GM12878 (cell line): ENCODE measurements at regions not wholly inside any gene's neighbourhood (a gene's known extent, or its start where the extent isn't known, plus 50 kb on each side); places are given as distances from the start of the nearest gene placed in this dataset.

Experiments
- FOXK2 ChIP-seq: fragments of 450-650 bp; IDR thresholded peaks from 2 replicates; pipeline ENCODE4 v1.6.1; 2017; ENCODE audit warnings: mild to moderate bottlenecking, moderate library complexity
- NR2C1 ChIP-seq: fragments of 450-650 bp; IDR thresholded peaks from 2 replicates; pipeline ENCODE4 v1.6.1; 2017; ENCODE audit warnings: antibody characterized with exemption, mild to moderate bottlenecking, moderate library complexity
- RELA ChIP-seq: fragments of 450-650 bp; IDR thresholded peaks from 2 replicates; pipeline ENCODE4 v1.8.0; 2014; ENCODE audit warnings: borderline replicate concordance; ENCODE audit not compliant: partially characterized antibody
- SRF ChIP-seq, 2 experiments: IDR thresholded peaks; 2 replicates each; pipeline ENCODE4 v1.6.1; 2011; ENCODE audit warnings: low read depth in 2 of 2, low read length in 2 of 2, mild to moderate bottlenecking in 1 of 2, moderate library complexity in 1 of 2
- TF ChIP-seq, protein P1 (sequence below): fragments of 450-650 bp; IDR thresholded peaks from 2 replicates; pipeline ENCODE4 v1.6.1; 2017; ENCODE audit warnings: mild to moderate bottlenecking, moderate library complexity
- TF ChIP-seq, protein P2 (sequence below): fragments of 450-650 bp; formaldehyde crosslinking; IDR thresholded peaks from 2 replicates; pipeline ENCODE4 v1.4.0; 2022; ENCODE audit warnings: mild to moderate bottlenecking, moderate library complexity

DNA sequence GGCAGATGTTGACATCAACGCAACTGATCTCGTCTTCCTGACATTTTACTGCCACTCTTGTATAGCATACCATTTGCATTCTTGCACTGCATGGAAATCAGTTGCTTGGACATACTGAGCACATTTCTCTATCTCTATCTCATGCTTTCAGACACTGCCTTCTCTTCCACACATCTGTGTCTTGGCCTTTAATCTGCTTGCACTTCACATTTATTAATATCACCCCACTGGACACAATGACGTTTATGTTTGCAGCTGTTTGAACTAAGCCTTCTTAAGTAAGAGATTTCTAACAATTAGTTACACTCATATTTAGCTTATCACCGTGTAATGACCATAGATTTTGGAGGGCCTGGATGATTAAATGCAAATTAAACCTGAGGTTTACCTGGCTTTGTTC is 229.8 kb upstream of the CDH19 start (continued):
- TF ChIP-seq, protein P1, sequence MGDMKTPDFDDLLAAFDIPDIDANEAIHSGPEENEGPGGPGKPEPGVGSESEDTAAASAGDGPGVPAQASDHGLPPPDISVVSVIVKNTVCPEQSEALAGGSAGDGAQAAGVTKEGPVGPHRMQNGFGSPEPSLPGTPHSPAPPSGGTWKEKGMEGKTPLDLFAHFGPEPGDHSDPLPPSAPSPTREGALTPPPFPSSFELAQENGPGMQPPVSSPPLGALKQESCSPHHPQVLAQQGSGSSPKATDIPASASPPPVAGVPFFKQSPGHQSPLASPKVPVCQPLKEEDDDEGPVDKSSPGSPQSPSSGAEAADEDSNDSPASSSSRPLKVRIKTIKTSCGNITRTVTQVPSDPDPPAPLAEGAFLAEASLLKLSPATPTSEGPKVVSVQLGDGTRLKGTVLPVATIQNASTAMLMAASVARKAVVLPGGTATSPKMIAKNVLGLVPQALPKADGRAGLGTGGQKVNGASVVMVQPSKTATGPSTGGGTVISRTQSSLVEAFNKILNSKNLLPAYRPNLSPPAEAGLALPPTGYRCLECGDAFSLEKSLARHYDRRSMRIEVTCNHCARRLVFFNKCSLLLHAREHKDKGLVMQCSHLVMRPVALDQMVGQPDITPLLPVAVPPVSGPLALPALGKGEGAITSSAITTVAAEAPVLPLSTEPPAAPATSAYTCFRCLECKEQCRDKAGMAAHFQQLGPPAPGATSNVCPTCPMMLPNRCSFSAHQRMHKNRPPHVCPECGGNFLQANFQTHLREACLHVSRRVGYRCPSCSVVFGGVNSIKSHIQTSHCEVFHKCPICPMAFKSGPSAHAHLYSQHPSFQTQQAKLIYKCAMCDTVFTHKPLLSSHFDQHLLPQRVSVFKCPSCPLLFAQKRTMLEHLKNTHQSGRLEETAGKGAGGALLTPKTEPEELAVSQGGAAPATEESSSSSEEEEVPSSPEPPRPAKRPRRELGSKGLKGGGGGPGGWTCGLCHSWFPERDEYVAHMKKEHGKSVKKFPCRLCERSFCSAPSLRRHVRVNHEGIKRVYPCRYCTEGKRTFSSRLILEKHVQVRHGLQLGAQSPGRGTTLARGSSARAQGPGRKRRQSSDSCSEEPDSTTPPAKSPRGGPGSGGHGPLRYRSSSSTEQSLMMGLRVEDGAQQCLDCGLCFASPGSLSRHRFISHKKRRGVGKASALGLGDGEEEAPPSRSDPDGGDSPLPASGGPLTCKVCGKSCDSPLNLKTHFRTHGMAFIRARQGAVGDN = no peak
- TF ChIP-seq SRF (IDR thresholded peaks at IDR 0.05; ENCODE audit: low read depth in 2 of 2, low read length in 2 of 2) (no peak), RELA (no peak), NR2C1 (no peak), FOXK2 (no peak)
- TF ChIP-seq, protein P2, sequence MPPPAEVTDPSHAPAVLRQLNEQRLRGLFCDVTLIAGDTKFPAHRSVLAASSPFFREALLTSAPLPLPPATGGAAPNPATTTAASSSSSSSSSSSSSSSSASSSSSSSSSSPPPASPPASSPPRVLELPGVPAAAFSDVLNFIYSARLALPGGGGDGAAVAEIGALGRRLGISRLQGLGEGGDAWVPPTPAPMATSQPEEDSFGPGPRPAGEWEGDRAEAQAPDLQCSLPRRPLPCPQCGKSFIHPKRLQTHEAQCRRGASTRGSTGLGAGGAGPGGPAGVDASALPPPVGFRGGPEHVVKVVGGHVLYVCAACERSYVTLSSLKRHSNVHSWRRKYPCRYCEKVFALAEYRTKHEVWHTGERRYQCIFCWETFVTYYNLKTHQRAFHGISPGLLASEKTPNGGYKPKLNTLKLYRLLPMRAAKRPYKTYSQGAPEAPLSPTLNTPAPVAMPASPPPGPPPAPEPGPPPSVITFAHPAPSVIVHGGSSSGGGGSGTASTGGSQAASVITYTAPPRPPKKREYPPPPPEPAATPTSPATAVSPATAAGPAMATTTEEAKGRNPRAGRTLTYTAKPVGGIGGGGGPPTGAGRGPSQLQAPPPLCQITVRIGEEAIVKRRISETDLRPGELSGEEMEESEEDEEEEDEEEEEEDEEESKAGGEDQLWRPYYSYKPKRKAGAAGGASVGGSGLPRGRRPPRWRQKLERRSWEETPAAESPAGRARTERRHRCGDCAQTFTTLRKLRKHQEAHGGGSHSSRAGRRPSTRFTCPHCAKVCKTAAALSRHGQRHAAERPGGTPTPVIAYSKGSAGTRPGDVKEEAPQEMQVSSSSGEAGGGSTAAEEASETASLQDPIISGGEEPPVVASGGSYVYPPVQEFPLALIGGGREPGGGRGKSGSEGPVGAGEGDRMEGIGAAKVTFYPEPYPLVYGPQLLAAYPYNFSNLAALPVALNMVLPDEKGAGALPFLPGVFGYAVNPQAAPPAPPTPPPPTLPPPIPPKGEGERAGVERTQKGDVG (CRISPR knock-in tag) = no peak
